ENCODE measurements at regions not wholly inside any gene's neighbourhood (a gene's known extent, or its start where the extent isn't known, plus 50 kb on each side); places are given as distances from the start of the nearest gene placed in this dataset.

DNA sequence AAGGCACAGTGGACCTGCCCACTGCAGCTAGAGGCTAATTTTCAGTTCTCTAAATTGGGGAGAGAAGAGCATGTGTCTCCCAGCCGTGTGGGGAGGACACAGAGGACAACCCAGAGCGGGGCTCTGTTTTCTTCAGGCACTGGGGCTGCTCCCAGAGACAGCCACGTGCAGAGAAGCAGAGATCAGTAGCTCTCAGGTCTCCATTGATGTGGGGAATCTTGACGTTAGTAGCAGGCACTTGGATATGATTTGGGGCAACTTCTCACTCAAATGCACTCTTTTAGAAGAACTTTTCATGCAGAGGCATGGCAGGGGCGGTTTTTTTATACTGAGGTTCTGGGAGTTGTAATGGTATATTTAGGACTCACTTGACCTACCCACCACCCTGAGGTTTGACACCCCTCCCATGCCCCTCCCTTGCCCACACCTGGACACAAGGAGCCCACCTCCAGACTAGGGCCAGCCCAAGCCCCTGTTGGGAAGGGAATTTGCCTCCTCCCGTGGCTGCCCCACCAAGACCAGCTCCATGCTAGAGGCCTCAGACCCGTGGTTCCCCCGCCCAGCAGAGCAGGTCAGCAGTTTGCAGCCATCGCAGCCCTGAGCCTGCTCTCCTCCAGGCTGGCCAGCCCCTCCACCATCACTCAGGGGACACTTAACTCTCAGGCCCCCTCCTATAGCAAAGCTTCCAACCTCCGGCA lies 94.2 kb upstream of the RTL6 start:
- no peak for DNase-seq

DNA sequence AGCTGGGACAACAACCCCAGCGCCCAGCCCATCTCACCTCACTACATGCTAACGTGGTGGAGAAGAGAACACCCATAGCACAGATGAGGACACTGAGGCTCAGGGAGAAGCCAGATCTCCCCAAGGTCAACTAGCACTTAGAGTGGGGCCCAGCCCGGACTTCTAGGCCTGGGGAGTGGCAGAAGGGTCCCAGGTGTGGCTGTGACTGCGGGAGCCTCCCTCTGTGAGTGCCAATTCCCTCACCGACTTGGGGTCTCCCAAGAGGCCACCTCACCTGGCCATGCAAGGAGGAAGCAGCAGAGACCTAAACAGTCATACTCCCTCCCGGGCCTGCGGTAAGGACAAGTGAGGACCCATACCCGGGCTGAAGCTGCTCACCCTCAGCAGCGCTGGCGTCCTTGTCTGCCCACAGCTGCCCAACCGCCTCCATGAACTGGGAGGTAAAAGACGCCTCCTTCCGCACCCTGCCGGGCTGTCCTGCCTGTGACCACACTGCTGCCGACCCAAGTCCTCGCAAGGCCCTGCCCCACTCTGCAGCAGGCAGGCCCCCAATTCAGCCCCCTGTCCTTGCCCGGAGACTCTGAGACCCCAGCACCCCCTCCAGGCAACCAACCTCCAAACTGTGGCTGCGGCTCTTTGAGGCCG lies 93.2 kb upstream of the RTL6 start:
- DNase-seq: no peak

GRCh38 chr22:44590291-44590690 lies 92.3 kb upstream of the RTL6 start:
- no peak for DNase-seq

- DNase-seq: no peak
These were observed 91.8 kb upstream of the RTL6 start for GRCh38 chr22:44589831-44590230.

GRCh38 chr22:44588348-44588747 lies 90.3 kb upstream of the RTL6 start:
- DNase-seq: no peak

DNA sequence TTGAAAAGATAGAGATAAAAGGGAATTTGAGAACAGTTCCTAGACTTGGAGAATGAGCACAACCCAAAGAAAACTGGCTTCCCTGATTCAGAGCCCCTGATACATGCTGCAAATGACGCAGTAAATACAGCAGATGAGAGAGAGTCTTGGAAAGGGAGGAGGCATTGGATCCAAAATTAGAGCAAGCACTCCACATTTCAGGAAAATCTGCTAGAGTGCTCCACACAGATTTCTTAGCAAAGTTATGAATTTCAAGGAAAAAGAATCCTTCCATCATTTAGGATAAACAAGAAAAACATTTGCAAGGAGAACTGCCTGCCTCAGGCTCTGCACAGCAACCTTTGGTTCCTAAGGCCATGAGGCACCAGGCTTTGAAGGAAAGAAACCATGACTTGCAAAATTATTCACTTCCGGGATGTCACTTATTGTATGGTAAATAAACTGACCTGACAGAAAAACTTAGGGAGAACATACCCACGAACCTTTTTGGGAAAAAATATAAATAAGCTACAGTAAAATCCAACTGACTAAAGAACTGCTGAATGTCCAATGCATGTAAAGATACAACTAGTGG lies 89.8 kb upstream of the RTL6 start:
- DNase-seq: no peak

DNA sequence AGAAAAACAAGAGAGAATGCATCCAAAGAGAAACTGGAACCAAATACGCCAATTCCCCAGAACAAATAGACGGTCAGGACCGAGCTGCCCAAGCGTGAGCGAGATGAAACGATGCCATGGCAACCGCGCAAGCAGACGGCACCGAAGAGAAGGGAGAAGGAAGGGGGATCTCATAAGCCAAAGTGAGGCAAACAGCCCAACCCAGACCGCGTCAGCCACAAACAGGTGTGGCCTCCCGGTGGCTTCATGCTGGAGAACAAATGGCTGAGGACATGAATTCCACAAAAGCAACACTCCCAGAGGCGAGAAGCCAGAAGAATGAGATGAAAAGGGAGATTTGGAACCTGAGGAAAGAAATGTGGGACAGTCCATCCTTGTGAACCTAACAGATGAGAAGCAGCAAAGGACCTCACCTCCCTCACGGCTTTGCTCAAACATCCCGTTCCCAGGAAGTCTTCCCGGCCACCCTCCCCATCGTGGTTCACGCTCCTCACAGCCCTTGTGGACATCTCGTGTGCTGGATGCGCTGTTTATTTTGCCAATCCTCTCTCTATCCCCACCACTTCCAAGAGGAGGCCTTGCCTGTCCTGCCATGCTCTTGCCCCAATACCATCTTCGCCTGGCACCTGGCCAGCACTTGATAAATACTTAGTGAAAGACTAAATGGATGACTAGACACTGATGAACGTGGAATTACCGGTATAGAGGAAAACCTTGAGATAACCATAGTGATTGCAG lies 89.1 kb upstream of the RTL6 start:
- no peak for DNase-seq

DNA sequence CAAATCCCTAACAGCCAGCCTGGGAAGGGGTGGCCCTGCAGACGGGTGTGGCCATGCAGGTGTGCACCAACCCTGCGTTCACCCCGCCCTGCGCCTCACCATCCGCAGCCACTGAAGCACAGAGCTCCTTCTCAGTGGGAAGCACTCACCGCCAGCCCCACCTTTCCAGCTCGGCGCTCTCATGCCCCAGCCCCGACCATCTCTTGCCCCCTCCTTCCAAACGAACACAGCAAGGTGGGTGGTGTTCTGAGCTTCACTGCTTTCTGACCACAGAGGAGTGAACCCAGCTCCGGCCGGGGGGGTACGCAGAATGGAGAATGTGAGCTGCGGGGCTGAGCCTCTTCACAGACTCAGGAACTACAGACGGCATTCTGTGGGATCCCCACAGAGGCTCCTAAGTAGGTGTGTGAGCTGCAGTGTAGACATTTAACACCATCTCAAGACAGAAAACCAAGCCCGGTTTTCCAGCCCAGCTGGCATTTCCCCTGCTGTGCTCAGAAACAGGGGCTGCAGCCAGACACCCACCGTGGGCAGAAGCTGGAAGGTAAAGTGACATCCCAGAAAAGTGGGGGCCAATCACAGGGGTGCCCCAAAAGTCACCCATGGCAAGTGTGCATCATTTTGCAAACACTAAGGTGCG lies 88.4 kb upstream of the RTL6 start:
- no peak for DNase-seq

DNA sequence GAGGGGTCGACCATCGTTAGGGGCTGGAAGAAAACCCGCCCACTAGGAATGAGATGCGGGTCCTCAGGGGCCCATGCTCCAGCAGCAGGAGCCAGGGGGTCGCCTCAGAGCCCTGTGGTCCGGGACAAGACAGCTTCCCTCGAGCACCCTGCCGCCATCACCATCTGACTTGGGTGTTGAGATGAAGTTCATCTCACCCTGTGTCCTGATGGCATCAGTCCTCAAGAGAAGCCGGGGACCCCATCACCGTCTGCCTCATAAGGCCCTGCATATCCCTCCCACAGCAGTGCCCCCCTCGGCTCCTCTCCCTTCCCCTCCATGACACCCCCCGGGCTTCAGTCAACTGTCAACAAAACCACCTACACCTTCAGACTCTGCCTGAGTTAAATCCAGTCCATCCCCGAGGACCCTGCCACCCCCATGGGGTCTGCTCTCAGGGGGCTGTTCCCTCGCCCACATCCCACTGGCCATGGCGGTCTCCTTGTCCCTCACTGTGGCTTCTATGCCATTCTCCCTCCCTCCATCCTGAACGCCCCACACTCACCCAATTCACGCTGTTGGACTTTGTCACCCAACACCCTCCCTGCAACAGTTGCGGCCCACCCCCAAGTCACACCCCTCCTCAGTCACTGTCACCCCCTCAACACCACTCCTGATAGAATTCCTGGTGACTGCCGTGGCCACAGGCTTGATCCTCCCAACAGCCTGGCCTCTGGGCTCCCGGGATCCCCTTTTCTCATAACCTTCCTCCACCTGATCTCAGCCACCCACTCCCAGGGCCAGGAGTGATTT lies 87.7 kb upstream of the RTL6 start:
- no peak for DNase-seq

DNA sequence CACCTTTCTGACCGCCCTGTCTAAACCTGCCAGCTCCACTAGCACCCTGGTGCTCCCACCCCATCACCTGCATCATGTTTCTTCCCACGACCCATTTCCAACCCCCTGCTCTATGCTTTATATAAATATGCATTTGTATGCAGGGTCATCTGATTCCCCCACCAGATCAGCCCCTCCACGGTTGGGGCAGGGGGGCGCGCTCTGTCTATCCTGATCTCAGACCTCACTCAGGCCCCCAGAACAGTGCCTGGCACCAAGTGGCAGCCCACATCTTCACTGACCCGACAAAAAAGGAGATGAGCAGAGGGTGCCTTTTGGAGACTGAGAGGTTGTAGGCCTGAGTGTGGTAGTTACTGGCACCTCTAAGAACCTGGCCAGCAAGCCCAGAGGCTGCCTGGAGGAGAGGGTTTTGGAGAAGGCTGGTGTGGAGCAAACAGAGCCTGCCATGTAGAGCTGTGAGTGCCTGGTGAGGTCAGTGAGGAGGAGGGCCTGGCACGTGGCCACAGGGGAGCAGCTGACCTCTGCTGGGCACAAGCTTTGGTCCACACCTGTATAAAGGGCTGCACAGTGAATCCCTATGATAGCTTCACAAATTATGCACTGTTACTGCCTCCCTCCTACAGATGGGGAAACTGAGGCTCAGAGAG lies 86.3 kb upstream of the RTL6 start:
- no peak for DNase-seq

DNA sequence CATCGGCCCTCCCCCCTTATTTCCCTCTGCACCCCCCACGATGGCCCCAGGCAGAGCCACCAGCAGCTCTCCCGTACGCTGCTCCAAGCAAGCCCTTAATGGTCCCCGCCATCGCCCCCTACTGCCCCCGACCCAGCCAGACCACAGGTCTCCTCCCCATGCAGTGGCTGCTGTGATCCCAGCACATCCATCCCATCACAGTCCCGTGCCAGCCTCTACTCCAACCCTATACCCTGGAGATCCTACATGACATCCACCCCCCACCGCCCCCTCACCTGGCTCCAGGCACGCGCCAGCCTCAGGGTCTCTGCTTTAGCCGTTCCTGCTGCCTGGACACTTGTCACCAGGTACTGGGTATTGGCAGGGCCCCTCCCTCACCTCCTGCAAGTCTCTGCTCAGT lies 85.8 kb upstream of the RTL6 start:
- no peak for DNase-seq

DNA sequence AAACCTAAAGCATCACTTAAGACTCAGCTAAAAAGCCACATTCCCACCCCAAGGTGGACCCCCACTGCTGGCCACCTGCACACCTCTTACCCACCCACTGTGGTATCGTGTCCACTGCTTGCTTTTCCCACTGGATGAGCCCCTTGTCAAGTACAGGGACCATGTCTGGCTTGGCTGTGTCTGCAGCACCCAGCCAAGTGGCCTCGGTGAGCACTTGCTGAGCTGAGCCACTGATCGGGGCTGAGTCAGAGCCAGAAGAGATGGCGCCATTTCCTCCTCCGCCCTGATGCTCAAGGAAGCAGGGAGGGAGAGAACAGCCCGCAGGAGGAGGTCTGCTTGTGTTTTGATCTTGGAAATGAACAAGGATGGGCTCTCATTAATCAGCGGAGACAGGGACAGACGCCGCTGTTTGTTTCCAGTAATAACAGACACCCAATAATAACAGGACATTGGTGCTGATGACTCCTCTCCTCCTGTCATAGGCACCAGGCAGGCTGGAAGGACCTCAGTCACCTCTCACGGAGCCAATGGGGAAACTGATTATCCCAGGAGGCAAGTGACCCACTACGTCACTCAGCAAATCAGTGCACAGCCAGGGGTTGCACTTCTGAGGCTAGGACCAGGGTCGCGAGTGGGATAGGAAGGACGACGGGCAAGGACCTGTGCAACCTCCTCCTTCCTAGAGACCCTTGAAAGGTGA lies 85.2 kb upstream of the RTL6 start:
- DNase-seq: no peak

- no peak for DNase-seq
These were observed 84.0 kb upstream of the RTL6 start for GRCh38 chr22:44582016-44582415.

DNA sequence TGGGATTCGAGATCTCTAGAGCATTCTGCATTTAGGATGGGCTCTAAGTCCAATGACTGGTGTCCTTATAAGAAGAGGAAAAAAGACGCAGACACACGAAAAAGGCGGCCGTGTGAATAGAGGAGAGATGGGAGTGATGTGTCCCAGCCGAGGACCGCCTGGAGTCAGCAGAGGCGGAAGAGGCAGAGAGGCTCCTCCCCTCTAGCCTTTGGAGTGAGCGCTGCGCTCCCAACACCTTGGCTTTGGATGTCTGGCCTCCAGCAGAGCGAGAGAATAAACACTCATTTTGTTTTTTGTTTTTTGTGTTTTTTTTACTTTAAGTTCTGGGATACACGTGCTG lies 83.0 kb upstream of the RTL6 start:
- DNase-seq: no peak

DNA sequence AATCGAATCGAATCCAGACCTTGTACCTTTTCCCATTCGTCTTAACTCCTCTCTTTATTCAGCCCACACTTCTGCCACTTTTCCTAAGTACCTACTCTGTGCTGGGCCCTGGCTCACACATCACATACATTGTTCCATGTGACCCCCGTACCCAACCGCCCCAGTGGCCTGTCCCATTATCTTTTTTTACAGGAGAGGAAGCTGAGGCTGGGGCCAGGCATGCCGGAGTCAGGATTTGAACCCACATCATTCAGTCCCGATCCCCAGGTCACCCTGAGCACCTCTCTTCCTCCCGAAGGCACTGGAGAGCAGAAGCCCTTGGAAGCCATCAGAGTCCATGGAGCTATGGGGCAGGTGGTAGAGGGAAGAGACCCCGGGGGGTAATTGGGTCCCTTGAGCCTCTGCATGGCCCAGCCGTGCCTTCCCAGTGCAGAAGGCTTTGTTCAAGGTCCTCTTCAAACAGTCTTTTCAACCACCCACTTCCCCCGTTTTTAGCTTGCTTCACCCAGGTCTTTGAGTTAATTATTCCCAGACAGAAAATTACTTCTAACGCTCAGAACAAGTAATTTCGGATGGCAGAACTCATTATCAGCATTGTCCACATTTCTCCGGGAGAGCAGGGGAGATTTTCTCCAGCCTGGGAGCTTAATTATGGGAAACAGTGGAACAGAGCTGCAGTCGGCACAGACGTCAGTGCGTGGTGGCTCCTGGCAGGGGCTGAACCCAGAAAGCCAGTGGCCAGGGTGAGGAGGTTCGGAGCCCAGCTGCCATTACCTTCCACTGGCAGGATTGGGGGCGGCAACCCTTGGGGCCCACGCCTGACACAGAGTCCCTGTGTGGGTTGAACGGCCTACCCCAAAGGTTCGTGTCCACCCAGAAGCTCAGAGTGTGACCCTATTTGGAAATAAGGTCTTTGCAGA lies 82.4 kb upstream of the RTL6 start:
- no peak for DNase-seq

GRCh38 chr22:44578516-44579230 lies 80.6 kb upstream of the RTL6 start:
- DNase-seq: no peak

- DNase-seq: no peak
These were observed 80.1 kb upstream of the RTL6 start for GRCh38 chr22:44578110-44578457.

GRCh38 chr22:44577391-44578109 lies 79.5 kb upstream of the RTL6 start:
- DNase-seq: no peak
